B cell (primary cell): ENCODE measurements at regions not wholly inside any gene's neighbourhood (a gene's known extent, or its start where the extent isn't known, plus 50 kb on each side); places are given as distances from the start of the nearest gene placed in this dataset.

Experiments used
- ATAC-seq: fragments of 200-7000 bp; cut with Tn5 transposase; one replicate; pipeline ENCODE4 v1.10.0; 2021; ENCODE audit warnings: low read depth, mild to moderate bottlenecking, moderate number of reproducible peaks, moderate library complexity
- CTCF ChIA-PET: fragments of 350-600 bp; sonication (Branson Sonifier 250); formaldehyde crosslinking; loops from one replicate; lab custom pipeline; 2021; ENCODE audit warnings: antibody characterized with exemption, inconsistent platforms; lab: Charles Lee
- POLR2A ChIA-PET: fragments of 350-600 bp; sonication (Branson Sonifier 250); formaldehyde crosslinking; loops from one replicate; lab custom pipeline; 2021; ENCODE audit warnings: antibody characterized with exemption; lab: Charles Lee
- DNase-seq: peaks from one replicate; pipeline ENCODE4 v3.0.0; 2013
- H2AFZ ChIP-seq: 2 replicates; pipeline ENCODE4 v1.6.1; 2012; ENCODE audit warnings: mild to moderate bottlenecking, low read depth, low read length; ENCODE audit not compliant: insufficient read depth, poor library complexity, severe bottlenecking
- H3K27ac ChIP-seq, 2 donors: 1 replicate in 1 of 2; 2 replicates in 1 of 2; pipeline ENCODE4 v1.5.1; 2012 to 2013; ENCODE audit warnings: low read length in 2 of 2, mild to moderate bottlenecking in 2 of 2, moderate library complexity in 1 of 2
- H3K27me3 ChIP-seq, 4 experiments: fragments of 200-600 bp in 1 of 4; sonication (generic) in 1 of 4; replicated peaks in 1 of 4; 1 replicate in 2 of 4; 2 replicates in 2 of 4; pipeline versions ENCODE4 v1.6.1 to v1.7.0; 2013 to 2016; ENCODE audit warnings: low read length in 3 of 4, mild to moderate bottlenecking in 2 of 4, mixed read lengths in 1 of 4, moderate library complexity in 1 of 4; ENCODE audit not compliant: insufficient read depth in 4 of 4, control insufficient read depth in 3 of 4; ENCODE audit errors: control extremely low read depth in 1 of 4
- H3K36me3 ChIP-seq, 2 experiments: replicated peaks in 1 of 2; 1 replicate in 1 of 2; 2 replicates in 1 of 2; pipeline versions ENCODE4 v1.6.1 to v1.7.1; 2013; ENCODE audit warnings: low read length in 1 of 2; ENCODE audit not compliant: insufficient read depth in 2 of 2, control insufficient read depth in 1 of 2; ENCODE audit errors: control extremely low read depth in 1 of 2, extremely low read depth in 1 of 2
- H3K4me1 ChIP-seq, 2 donors: fragments of 200-600 bp in 1 of 2; sonication (generic) in 1 of 2; 1 replicate in 1 of 2; 2 replicates in 1 of 2; pipeline versions ENCODE4 v1.5.1 to v1.6.1; 2013 to 2017; ENCODE audit warnings: low read length in 2 of 2; ENCODE audit not compliant: control insufficient read depth in 2 of 2, insufficient read depth in 2 of 2
- H3K4me2 ChIP-seq: replicated peaks from 2 replicates; pipeline ENCODE3; 2012; ENCODE audit warnings: mild to moderate bottlenecking, low read depth, low read length; ENCODE audit not compliant: poor library complexity, severe bottlenecking
- H3K4me3 ChIP-seq, 5 experiments: fragments of 200-600 bp in 1 of 5; sonication (generic) in 1 of 5; 1 replicate in 3 of 5; 2 replicates in 2 of 5; pipeline versions ENCODE4 v1.5.1 to v1.7.0; 2011 to 2016; ENCODE audit warnings: low read length in 4 of 5, mild to moderate bottlenecking in 4 of 5, low read depth in 2 of 5, control low read depth in 1 of 5, moderate library complexity in 1 of 5; ENCODE audit not compliant: insufficient read depth in 1 of 5; ENCODE audit errors: control extremely low read depth in 1 of 5, extremely low read depth in 1 of 5
- H3K79me2 ChIP-seq: fragments of 200-600 bp; sonication (generic); one replicate; pipeline ENCODE4 v1.6.0; 2016; ENCODE audit warnings: low read length; ENCODE audit not compliant: control insufficient read depth, insufficient read depth
- H3K9ac ChIP-seq: fragments of 200-600 bp; sonication (generic); 2 replicates; pipeline ENCODE4 v1.6.1; 2017; ENCODE audit warnings: mild to moderate bottlenecking, low read length, moderate library complexity
- H3K9me3 ChIP-seq, 3 donors: one replicate each; pipeline versions ENCODE4 v1.6.1 to v1.7.1; 2013; ENCODE audit warnings: low read length in 2 of 3; ENCODE audit not compliant: control insufficient read depth in 2 of 3, insufficient read depth in 1 of 3; ENCODE audit errors: control extremely low read depth in 1 of 3
- H4K20me1 ChIP-seq: 2 replicates; pipeline ENCODE4 v1.6.0; 2012; ENCODE audit warnings: mild to moderate bottlenecking, low read length; ENCODE audit not compliant: insufficient read depth, control insufficient read depth, poor library complexity, severe bottlenecking
- H3K27ac Mint-ChIP-seq: one replicate; pipeline ENCODE4 v1.8.0; 2021; ENCODE audit warnings: mixed read lengths
- H3K27me3 Mint-ChIP-seq: one replicate; pipeline ENCODE4 v1.8.0; 2021; ENCODE audit warnings: mixed read lengths
- H3K4me1 Mint-ChIP-seq: one replicate; pipeline ENCODE4 v1.8.0; 2021; ENCODE audit warnings: mixed read lengths
- H3K4me3 Mint-ChIP-seq: one replicate; pipeline ENCODE4 v1.8.0; 2021; ENCODE audit warnings: mixed read lengths
- H3K9me3 Mint-ChIP-seq: one replicate; pipeline ENCODE4 v1.8.0; 2022; ENCODE audit warnings: mixed read lengths; ENCODE audit not compliant: insufficient read depth
- EZH2 ChIP-seq: IDR thresholded peaks from 2 replicates; pipeline ENCODE4 v1.6.1; 2012; ENCODE audit warnings: borderline replicate concordance, low read depth, mild to moderate bottlenecking, moderate library complexity, low read length; ENCODE audit not compliant: insufficient read depth, poor library complexity, severe bottlenecking
- WGBS: methylation state at CpG from one replicate; pipeline ENCODE4 v1.1.5; 2013; ENCODE audit warnings: missing lambda C conversion rate; ENCODE audit not compliant: insufficient coverage; 5-methylcytosine and 5-hydroxymethylcytosine counted together
- intact Hi-C: fragments of 100-400 bp; cut with micrococcal nuclease; formaldehyde crosslinking; loops from one replicate; pipeline ENCODE4 v1.10.0; 2022
- TF ChIP-seq, protein P1 (sequence below): fragments of 200-600 bp; IDR thresholded peaks from one replicate; pipeline ENCODE4 v1.8.0; 2022; ENCODE audit warnings: antibody characterized with exemption, mild to moderate bottlenecking

DNA sequence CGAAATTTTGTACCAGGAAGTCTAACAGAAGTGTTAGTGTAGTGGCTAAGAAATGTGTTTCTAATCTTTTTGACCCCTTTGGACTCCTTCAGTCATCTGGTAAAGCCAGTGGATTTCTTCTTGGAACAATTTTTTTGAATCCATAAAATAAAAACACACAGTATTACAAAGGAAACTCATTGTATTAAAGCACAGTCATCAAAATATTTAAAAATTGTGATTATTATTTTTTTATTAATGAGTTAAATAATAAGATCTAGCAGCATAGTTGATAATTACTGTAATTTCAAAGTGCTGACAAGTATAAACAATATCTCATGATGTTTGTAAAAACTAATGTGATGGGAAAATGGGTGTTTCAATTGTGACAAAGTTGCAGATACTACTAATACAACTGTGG lies 72.2 kb upstream of the LRRC3B start:
- Mint-ChIP-seq H3K4me1 (no peaks in the 10 kb centered on the region), H3K9me3 (peaks cover 4% of the 10 kb centered on the region), H3K27ac (no peak overlapping the region), H3K27me3 (no peaks in the 10 kb centered on the region), H3K4me3 (no peak overlapping the region)
- H3K9ac ChIP-seq: no peak overlapping the region
- no peaks in the 10 kb centered on the region for H3K4me1 ChIP-seq
- no peak overlapping the region for H3K27ac ChIP-seq
- no peaks in the 10 kb centered on the region for H3K79me2 ChIP-seq
- H3K36me3 ChIP-seq: no peaks in the 10 kb centered on the region
- no peak for DNase-seq
- no peaks in the 10 kb centered on the region for H3K27me3 ChIP-seq
- TF ChIP-seq, protein P1, sequence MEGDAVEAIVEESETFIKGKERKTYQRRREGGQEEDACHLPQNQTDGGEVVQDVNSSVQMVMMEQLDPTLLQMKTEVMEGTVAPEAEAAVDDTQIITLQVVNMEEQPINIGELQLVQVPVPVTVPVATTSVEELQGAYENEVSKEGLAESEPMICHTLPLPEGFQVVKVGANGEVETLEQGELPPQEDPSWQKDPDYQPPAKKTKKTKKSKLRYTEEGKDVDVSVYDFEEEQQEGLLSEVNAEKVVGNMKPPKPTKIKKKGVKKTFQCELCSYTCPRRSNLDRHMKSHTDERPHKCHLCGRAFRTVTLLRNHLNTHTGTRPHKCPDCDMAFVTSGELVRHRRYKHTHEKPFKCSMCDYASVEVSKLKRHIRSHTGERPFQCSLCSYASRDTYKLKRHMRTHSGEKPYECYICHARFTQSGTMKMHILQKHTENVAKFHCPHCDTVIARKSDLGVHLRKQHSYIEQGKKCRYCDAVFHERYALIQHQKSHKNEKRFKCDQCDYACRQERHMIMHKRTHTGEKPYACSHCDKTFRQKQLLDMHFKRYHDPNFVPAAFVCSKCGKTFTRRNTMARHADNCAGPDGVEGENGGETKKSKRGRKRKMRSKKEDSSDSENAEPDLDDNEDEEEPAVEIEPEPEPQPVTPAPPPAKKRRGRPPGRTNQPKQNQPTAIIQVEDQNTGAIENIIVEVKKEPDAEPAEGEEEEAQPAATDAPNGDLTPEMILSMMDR: no peak
- no peak for TF ChIP-seq EZH2
- H4K20me1 ChIP-seq: no peaks in the 10 kb centered on the region
- no CpG with 5 or more reads among the region's 1 CpG for WGBS
- H3K4me2 ChIP-seq: no peak overlapping the region
- POLR2A ChIA-PET: no interaction called here
- no peak for ATAC-seq
- no peaks in the 10 kb centered on the region for H3K9me3 ChIP-seq
- no peak overlapping the region for H2AFZ ChIP-seq
- CTCF ChIA-PET: no interaction called here
- intact Hi-C loops: no loop called here
- H3K4me3 ChIP-seq: no peak overlapping the region

DNA sequence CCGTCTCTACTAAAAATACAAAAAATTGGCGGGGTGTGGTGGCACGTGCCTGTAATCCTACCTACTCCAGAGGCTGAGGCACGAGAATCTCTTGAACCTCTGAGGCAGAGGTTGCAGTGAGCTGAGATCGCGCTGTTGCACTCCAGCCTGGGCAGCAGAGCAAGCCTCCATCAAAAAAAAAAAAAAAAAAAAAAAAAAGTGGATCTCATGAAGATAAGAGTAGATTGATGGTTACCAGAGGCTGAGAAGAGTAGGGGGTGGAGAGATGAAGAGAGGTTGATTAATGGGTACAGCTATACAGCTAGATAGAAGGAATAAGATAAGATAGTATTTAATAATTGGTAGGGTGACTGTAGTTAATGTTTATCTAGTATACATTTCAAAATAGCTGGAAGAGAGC lies 65.9 kb upstream of the LRRC3B start:
- CTCF ChIA-PET: no interaction called here
- H3K9me3 ChIP-seq: no peaks in the 10 kb centered on the region
- no peaks in the 10 kb centered on the region for H3K27me3 ChIP-seq
- no peak overlapping the region for H3K27ac ChIP-seq
- intact Hi-C loops: no loop called here
- H3K4me3 Mint-ChIP-seq: no peak overlapping the region
- WGBS: 64% methylated on average over 4 of the region's 6 CpGs
- H4K20me1 ChIP-seq: no peaks in the 10 kb centered on the region
- no peak overlapping the region for H3K9ac ChIP-seq
- no peak for ATAC-seq
- no peaks in the 10 kb centered on the region for H3K4me1 ChIP-seq
- H3K27ac Mint-ChIP-seq: no peak overlapping the region
- no peaks in the 10 kb centered on the region for H3K79me2 ChIP-seq
- H3K27me3 Mint-ChIP-seq: no peaks in the 10 kb centered on the region
- no peak overlapping the region for H2AFZ ChIP-seq
- H3K9me3 Mint-ChIP-seq: peaks cover 2% of the 10 kb centered on the region
- no peak for TF ChIP-seq EZH2
- TF ChIP-seq, protein P1: no peak
- H3K4me3 ChIP-seq: no peak overlapping the region
- no peak overlapping the region for H3K4me2 ChIP-seq
- POLR2A ChIA-PET: no interaction called here
- no peak for DNase-seq
- no peaks in the 10 kb centered on the region for H3K4me1 Mint-ChIP-seq
- no peaks in the 10 kb centered on the region for H3K36me3 ChIP-seq
